NCI-H1930 (cell line): ENCODE measurements at regions not wholly inside any gene's neighbourhood (a gene's known extent, or its start where the extent isn't known, plus 50 kb on each side); places are given as distances from the start of the nearest gene placed in this dataset.

Source experiments
- DNase-seq, 2 experiments: peaks; one replicate each; lab custom pipeline; 2025; lab: John Stamatoyannopoulos, UW

- DNase-seq: no peak
Observed at GRCh38 chr11:110921742-110922521, 209.7 kb upstream of the ARHGAP20 start.

- no peak for DNase-seq
Observed at GRCh38 chr11:110919241-110919922, 207.1 kb upstream of the ARHGAP20 start.

DNA sequence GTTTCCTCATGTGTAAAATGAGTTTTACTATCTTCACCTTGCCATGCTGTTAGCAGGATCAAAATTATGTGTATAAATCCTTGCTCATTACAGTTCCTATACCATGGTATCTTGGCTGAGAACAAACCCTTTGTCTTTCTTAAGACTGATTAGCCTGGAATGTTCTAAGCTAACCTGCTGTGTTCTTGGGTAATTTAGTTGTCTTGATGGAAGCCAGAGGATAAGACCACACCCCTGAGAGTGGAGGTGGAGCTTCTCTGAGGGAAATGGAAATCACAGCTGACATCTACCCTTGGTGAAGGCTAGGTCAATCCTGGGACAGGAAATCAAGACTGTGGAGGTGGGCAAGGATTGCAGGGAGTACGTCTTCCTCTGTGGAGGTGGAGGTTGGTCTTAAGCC, 206.1 kb upstream of the ARHGAP20 start:
- DNase-seq: no peak

DNA sequence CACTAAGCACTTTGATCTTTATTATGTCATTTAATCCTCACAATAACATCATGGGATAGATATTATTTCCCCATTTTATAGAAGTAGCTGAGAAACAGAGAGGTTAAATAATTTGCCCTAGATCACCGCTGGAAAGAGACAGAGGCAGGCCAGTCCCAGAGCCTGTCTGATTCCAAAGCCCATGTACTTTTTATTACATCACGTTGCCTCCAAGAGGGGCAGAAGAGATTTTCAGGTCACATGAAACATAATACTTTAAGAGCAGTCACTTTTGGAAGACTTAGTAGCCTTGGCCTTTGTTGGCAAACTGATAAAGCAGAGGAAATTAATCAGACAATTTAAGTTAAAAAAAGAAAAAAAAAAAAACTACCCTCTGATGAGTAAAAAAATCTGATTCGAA, 200.2 kb upstream of the ARHGAP20 start:
- DNase-seq: no peak

DNA sequence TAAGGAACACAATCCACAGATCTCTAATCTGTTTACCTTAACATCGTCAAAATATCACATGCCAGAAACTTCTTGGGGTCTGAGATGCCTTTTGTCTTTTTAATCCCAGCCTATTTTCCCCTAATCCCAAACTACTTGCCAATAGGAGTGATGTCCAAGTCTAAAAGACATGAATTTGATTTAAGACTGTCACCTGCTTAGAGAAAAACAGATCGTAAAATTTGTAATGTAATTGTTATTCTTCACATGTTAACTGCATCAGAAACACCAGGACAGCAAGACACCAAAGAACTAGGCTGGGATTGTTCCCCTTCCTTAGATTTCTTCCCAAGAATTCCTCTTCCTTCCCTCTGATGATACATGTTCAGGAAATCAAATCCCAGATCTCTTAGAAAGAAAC, 198.1 kb upstream of the ARHGAP20 start:
- DNase-seq: no peak

DNA sequence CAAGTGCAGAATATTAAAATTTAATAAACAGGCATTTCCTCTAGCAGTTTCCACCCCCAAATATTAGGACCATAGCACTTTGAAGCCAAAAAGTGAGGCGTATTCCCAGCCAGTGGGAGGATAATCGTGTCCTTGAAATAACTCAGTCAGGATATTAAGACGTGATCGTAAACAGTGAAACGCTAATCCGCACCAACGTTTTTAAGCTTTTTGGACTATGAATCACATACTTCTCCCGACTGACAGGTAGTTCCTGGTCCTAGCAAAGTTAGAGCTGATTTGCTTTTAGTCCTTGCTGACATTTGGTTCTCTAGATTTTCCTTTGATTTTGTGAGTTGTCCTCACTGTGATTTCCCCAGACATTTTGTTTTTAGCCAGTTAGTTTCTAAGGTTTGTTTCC, 197.1 kb upstream of the ARHGAP20 start:
- no peak for DNase-seq

GRCh38 chr11:110908401-110909105, 196.3 kb upstream of the ARHGAP20 start:
- DNase-seq: no peak

DNA sequence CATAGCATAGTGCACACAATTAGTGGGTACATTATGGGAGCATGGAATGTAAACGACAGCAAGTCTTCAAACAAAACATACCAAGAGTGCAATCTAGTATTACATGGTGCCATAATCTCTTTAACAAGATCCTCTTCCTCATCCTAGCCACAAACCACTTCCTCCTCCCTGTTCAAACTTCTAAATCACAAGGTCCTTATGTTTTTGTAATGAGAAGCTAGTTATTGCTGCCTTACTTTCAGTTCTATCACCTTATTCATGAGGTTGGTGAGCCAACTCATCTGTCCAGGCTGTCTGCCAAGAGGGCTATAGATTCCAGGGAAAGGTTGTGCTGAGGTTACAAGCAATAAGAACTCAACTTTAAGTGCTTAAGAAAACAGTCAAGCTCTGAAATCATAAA, 195.4 kb upstream of the ARHGAP20 start:
- DNase-seq: no peak

- DNase-seq: no peak
Observed at GRCh38 chr11:110903830-110904229, 191.6 kb upstream of the ARHGAP20 start.

DNA sequence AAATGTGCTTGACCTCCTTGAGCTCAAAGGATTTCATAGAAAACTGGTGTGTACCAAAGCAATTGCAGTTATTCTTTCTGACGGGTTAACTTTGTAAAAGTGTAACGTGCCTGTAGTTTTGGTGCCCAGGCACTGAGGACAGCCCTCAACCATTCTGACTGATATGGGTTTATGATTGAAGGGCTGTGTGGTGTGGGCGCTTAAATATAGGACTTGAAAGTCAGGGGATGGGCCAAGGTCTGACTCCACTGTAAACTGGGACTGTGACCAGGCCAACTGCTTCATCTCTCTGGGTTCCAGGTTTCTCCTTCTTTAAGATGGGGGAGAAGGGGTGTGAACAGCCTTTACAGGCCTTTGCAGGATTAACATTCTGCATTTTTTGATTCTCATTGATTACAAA, 191.1 kb upstream of the ARHGAP20 start:
- no peak for DNase-seq

GRCh38 chr11:110901441-110901840, 189.2 kb upstream of the ARHGAP20 start:
- DNase-seq: no peak

GRCh38 chr11:110900426-110900825, 188.2 kb upstream of the ARHGAP20 start:
- DNase-seq: no peak

- DNase-seq: no peak
Observed at GRCh38 chr11:110897035-110897434, 184.8 kb upstream of the ARHGAP20 start.

- no peak for DNase-seq
Observed at GRCh38 chr11:110896358-110896757, 184.1 kb upstream of the ARHGAP20 start.

DNA sequence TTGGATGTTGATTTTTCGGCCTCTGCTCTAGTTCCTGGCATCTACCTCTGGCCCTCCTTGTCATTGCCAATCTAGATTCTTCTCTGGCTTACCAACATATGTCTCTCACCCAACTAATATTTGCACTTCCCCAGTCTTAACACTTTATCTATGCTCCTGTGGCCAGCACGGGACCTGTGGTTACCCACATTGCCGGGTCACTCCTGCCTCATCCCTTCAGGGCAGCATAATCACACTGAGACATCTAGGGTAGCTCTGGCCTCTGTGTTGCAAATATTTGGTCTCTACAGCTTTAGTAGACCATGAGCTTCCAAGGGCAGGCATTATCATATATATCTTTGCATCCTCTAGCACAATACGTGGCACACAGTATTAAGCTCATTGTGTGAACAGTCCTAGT, 182.0 kb upstream of the ARHGAP20 start:
- DNase-seq: no peak

- DNase-seq: no peak
Observed at GRCh38 chr11:110892741-110893285, 180.6 kb upstream of the ARHGAP20 start.

DNA sequence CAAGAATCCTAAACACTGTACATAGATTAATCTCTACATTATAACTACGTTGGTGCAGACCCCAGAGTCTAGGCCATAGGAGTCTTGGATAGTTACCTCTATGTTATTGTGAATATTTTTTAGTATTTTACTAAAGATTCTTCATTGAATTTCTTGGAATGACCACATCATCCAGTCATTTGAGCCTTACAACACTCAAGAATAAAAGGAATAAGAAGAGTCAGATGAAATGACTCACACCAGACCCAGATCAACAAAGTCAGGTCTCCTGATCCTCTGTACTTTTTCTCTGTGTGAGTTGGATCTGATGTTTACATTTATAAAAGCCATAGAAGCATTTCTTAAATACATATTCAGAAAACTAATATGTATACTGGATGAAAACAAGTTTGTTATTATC, 179.2 kb upstream of the ARHGAP20 start:
- no peak for DNase-seq

- DNase-seq: no peak
Observed at GRCh38 chr11:110890995-110891394, 178.8 kb upstream of the ARHGAP20 start.

DNA sequence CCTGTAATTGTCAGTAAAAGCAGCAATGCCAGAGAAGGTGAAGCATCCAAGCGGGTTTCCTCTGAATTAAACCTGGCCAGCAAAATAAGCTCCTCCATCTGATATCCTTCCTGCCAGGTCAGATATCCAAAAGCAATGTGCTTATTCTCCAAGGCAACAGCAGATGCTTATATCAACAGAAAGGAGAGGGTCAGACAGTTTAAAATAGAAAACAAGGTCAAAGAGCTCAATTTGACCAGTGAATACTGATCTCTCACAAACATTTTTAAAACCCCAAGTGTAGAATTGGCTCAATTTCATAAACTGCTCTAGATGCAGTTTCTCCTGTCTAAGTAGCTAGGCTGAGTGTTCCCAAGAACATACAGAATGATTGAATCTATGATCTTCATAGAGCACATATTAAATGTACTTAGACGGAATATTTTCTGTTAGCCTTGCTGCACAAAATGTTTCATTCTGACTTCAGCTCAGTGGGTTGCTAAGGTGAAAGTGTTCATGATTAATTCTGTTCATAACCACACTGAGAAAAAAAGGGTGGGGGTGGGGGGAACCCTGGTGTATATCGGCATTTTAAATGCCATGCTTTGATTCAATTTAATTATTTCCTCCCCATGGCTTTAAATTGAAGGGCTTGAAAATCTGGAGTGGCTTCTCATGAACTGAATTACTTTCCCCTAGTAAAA, 174.2 kb upstream of the ARHGAP20 start:
- no peak for DNase-seq

- no peak for DNase-seq
Observed at GRCh38 chr11:110883256-110883655, 171.0 kb upstream of the ARHGAP20 start.

- DNase-seq: no peak
Observed at GRCh38 chr11:110878513-110878912, 166.3 kb upstream of the ARHGAP20 start.

GRCh38 chr11:110874437-110875030, 162.3 kb upstream of the ARHGAP20 start:
- DNase-seq: no peak
